GM23338 (cell line): ENCODE measurements at regions not wholly inside any gene's neighbourhood (a gene's known extent, or its start where the extent isn't known, plus 50 kb on each side); places are given as distances from the start of the nearest gene placed in this dataset.

ENCODE experiments used
- ATAC-seq: fragments of 200-7000 bp; cut with Tn5 transposase; 3 replicates; pipeline ENCODE4 v1.9.1; 2020
- DNase-seq: peaks from one replicate; pipeline ENCODE4 v3.0.0-alpha.2; 2015; ENCODE audit warnings: low spot score
- H2AFZ ChIP-seq: fragments of 200-600 bp; sonication (generic); 2 replicates; pipeline ENCODE4 v1.8.0; 2016; ENCODE audit warnings: antibody characterized with exemption, mild to moderate bottlenecking, moderate library complexity
- H3F3A ChIP-seq: fragments of 200-600 bp; sonication (generic); replicated peaks from 2 replicates; pipeline ENCODE4 v1.8.0; 2017; ENCODE audit warnings: antibody characterized with exemption, mixed run types, low read depth
- H3K27ac ChIP-seq: fragments of 200-600 bp; sonication (generic); 2 replicates; pipeline ENCODE4 v1.6.1; 2016; ENCODE audit warnings: low read depth
- H3K27me3 ChIP-seq: fragments of 200-600 bp; sonication (generic); 2 replicates; pipeline ENCODE4 v1.8.0; 2016; ENCODE audit warnings: mild to moderate bottlenecking, mixed run types, moderate library complexity; ENCODE audit not compliant: insufficient read depth
- H3K36me3 ChIP-seq: fragments of 200-600 bp; sonication (generic); 2 replicates; pipeline ENCODE4 v1.8.0; 2016; ENCODE audit warnings: mild to moderate bottlenecking; ENCODE audit not compliant: insufficient read depth
- H3K4me1 ChIP-seq: fragments of 200-600 bp; sonication (generic); 2 replicates; pipeline ENCODE4 v1.8.0; 2016; ENCODE audit warnings: mild to moderate bottlenecking, moderate library complexity; ENCODE audit not compliant: insufficient read depth
- H3K4me2 ChIP-seq: fragments of 200-600 bp; sonication (generic); 2 replicates; pipeline ENCODE4 v1.7.1; 2017; ENCODE audit warnings: mixed run types
- H3K4me3 ChIP-seq: fragments of 200-600 bp; sonication (generic); 2 replicates; pipeline ENCODE4 v1.6.1; 2016; ENCODE audit warnings: mixed run types
- H3K79me2 ChIP-seq: fragments of 200-600 bp; sonication (generic); replicated peaks from 2 replicates; pipeline ENCODE4 v1.8.0; 2017; ENCODE audit warnings: mild to moderate bottlenecking; ENCODE audit not compliant: insufficient read depth
- H3K9me2 ChIP-seq: fragments of 200-600 bp; sonication (generic); 2 replicates; pipeline ENCODE4 v1.8.0; 2017; ENCODE audit not compliant: insufficient read depth
- H4K20me1 ChIP-seq: fragments of 200-600 bp; sonication (generic); replicated peaks from 2 replicates; pipeline ENCODE4 v1.8.0; 2017; ENCODE audit warnings: mild to moderate bottlenecking; ENCODE audit not compliant: insufficient read depth
- H3K27ac Mint-ChIP-seq: 2 replicates; pipeline ENCODE4 v1.8.0; 2020; ENCODE audit warnings: inconsistent platforms, mild to moderate bottlenecking, moderate library complexity, mixed read lengths
- H3K27me3 Mint-ChIP-seq: 3 replicates; pipeline ENCODE4 v1.8.0; 2022; ENCODE audit warnings: low read depth, mild to moderate bottlenecking, moderate library complexity, mixed read lengths, inconsistent platforms; ENCODE audit not compliant: insufficient read depth, poor library complexity
- H3K36me3 Mint-ChIP-seq: 3 replicates; pipeline ENCODE4 v1.8.0; 2021; ENCODE audit warnings: low read depth, mild to moderate bottlenecking, inconsistent platforms, moderate library complexity, mixed read lengths
- H3K4me1 Mint-ChIP-seq: 3 replicates; pipeline ENCODE4 v1.8.0; 2020; ENCODE audit warnings: mild to moderate bottlenecking, inconsistent platforms, mixed read lengths
- H3K4me3 Mint-ChIP-seq: 3 replicates; pipeline ENCODE4 v1.8.0; 2021; ENCODE audit warnings: moderate library complexity, mild to moderate bottlenecking, inconsistent platforms, mixed read lengths
- H3K9me3 Mint-ChIP-seq: 3 replicates; pipeline ENCODE4 v1.8.0; 2020; ENCODE audit warnings: moderate library complexity, mild to moderate bottlenecking, inconsistent platforms, mixed read lengths
- CREB1 ChIP-seq: fragments of 250-450 bp; sonication (Bioruptor Pico); IDR thresholded peaks from 2 replicates; pipeline ENCODE4 v1.5.0; 2020; ENCODE audit warnings: low read depth, mild to moderate bottlenecking, moderate library complexity
- ETS1 ChIP-seq: IDR thresholded peaks from 2 replicates; pipeline ENCODE4 v1.6.1; 2016; ENCODE audit warnings: antibody characterized with exemption
- JUNB ChIP-seq: IDR thresholded peaks from one replicate; pipeline ENCODE4 v1.6.1; 2016; ENCODE audit warnings: antibody characterized with exemption; ENCODE audit not compliant: unreplicated experiment
- NANOG ChIP-seq: IDR thresholded peaks from 2 replicates; pipeline ENCODE4 v1.6.1; 2016; ENCODE audit warnings: antibody characterized with exemption, borderline replicate concordance
- POLR2AphosphoS5 ChIP-seq: IDR thresholded peaks from 2 replicates; pipeline ENCODE4 v1.6.1; 2016; ENCODE audit warnings: antibody characterized with exemption, low read depth
- STAT1 ChIP-seq: IDR thresholded peaks from one replicate; pipeline ENCODE4 v1.6.1; 2016; ENCODE audit warnings: antibody characterized with exemption; ENCODE audit not compliant: unreplicated experiment
- ZNF114 ChIP-seq: fragments of 250-450 bp; sonication (Bioruptor Pico); IDR thresholded peaks from 2 replicates; pipeline ENCODE4 v1.5.0; 2020; ENCODE audit warnings: mild to moderate bottlenecking, moderate library complexity
- TF ChIP-seq, protein P1 (sequence below): fragments of 250-450 bp; sonication (Bioruptor Pico); IDR thresholded peaks from 2 replicates; pipeline ENCODE4 v1.5.0; 2020; ENCODE audit warnings: mild to moderate bottlenecking, moderate library complexity

DNA sequence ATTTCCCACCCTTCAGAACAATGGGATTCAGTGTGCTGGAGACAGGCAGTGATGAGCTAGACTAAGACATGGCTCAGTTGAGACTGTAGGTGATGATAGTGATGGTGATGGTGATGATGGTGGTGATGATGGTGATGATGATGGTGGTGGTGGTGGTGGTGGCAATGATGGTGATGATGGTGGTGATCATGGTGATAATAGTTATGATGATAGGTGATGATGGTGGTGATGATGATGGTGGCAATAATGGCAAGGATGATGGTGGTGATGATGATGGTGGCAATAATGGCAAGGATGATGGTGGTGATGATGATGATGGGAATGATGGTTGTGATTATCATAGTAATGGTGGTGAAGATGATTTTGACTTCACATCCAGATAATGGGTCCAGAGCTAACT lies 176.7 kb downstream of the NXNL2 start (continued):
- TF ChIP-seq, protein P1, sequence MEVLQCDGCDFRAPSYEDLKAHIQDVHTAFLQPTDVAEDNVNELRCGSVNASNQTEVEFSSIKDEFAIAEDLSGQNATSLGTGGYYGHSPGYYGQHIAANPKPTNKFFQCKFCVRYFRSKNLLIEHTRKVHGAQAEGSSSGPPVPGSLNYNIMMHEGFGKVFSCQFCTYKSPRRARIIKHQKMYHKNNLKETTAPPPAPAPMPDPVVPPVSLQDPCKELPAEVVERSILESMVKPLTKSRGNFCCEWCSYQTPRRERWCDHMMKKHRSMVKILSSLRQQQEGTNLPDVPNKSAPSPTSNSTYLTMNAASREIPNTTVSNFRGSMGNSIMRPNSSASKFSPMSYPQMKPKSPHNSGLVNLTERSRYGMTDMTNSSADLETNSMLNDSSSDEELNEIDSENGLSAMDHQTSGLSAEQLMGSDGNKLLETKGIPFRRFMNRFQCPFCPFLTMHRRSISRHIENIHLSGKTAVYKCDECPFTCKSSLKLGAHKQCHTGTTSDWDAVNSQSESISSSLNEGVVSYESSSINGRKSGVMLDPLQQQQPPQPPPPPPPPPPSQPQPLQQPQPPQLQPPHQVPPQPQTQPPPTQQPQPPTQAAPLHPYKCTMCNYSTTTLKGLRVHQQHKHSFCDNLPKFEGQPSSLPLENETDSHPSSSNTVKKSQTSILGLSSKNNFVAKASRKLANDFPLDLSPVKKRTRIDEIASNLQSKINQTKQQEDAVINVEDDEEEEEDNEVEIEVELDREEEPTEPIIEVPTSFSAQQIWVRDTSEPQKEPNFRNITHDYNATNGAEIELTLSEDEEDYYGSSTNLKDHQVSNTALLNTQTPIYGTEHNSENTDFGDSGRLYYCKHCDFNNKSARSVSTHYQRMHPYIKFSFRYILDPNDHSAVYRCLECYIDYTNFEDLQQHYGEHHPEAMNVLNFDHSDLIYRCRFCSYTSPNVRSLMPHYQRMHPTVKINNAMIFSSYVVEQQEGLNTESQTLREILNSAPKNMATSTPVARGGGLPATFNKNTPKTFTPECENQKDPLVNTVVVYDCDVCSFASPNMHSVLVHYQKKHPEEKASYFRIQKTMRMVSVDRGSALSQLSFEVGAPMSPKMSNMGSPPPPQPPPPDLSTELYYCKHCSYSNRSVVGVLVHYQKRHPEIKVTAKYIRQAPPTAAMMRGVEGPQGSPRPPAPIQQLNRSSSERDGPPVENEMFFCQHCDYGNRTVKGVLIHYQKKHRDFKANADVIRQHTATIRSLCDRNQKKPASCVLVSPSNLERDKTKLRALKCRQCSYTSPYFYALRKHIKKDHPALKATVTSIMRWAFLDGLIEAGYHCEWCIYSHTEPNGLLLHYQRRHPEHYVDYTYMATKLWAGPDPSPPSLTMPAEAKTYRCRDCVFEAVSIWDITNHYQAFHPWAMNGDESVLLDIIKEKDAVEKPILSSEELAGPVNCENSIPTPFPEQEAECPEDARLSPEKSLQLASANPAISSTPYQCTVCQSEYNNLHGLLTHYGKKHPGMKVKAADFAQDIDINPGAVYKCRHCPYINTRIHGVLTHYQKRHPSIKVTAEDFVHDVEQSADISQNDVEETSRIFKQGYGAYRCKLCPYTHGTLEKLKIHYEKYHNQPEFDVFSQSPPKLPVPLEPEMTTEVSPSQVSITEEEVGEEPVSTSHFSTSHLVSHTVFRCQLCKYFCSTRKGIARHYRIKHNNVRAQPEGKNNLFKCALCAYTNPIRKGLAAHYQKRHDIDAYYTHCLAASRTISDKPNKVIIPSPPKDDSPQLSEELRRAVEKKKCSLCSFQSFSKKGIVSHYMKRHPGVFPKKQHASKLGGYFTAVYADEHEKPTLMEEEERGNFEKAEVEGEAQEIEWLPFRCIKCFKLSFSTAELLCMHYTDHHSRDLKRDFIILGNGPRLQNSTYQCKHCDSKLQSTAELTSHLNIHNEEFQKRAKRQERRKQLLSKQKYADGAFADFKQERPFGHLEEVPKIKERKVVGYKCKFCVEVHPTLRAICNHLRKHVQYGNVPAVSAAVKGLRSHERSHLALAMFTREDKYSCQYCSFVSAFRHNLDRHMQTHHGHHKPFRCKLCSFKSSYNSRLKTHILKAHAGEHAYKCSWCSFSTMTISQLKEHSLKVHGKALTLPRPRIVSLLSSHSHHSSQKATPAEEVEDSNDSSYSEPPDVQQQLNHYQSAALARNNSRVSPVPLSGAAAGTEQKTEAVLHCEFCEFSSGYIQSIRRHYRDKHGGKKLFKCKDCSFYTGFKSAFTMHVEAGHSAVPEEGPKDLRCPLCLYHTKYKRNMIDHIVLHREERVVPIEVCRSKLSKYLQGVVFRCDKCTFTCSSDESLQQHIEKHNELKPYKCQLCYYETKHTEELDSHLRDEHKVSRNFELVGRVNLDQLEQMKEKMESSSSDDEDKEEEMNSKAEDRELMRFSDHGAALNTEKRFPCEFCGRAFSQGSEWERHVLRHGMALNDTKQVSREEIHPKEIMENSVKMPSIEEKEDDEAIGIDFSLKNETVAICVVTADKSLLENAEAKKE (CRISPR knock-in tag), result no peak
- TF ChIP-seq ZNF114 (CRISPR knock-in tag) (no peak), ETS1 (no peak), JUNB (no peak)

- no peak overlapping the region for H3K4me2 ChIP-seq
- no peaks in the 10 kb centered on the region for H3K4me1 ChIP-seq
- no peaks in the 10 kb centered on the region for H3K36me3 ChIP-seq
- H3K9me3 Mint-ChIP-seq, result peaks cover 5% of the 10 kb centered on the region; the same call in 2 of the 3 replicates
- ATAC-seq (no peak), DNase-seq (no peak)
- no peaks in the 10 kb centered on the region for H3K36me3 Mint-ChIP-seq
- no peak overlapping the region for H3K4me3 Mint-ChIP-seq
- H3F3A ChIP-seq, result no peaks in the 10 kb centered on the region
- 0 out of 2 replicates have a peak, but pooled peaks cover 4% of the 10 kb centered on the region for H3K9me2 ChIP-seq
- no peak overlapping the region for H2AFZ ChIP-seq
- H3K27ac ChIP-seq, result no peak overlapping the region
- H4K20me1 ChIP-seq, result no peaks in the 10 kb centered on the region
- H3K4me1 Mint-ChIP-seq, result no peaks in the 10 kb centered on the region
- no peaks in the 10 kb centered on the region for H3K27me3 Mint-ChIP-seq
- H3K79me2 ChIP-seq, result no peaks in the 10 kb centered on the region
- H3K27me3 ChIP-seq, result no peaks in the 10 kb centered on the region
- no peak overlapping the region for H3K4me3 ChIP-seq
- no peak overlapping the region for H3K27ac Mint-ChIP-seq
- TF ChIP-seq POLR2AphosphoS5 (no peak), NANOG (no peak), JUNB (no peak), CREB1 (no peak), ZNF114 (CRISPR knock-in tag) (no peak), STAT1 (no peak)
- TF ChIP-seq, protein P1 (CRISPR knock-in tag), result no peak
Measured at GRCh38 chr9:88712484-88712883, 177.5 kb downstream of the NXNL2 start.
